Astrocyte (in vitro differentiated cells and primary cell): ENCODE measurements at regions not wholly inside any gene's neighbourhood (a gene's known extent, or its start where the extent isn't known, plus 50 kb on each side); places are given as distances from the start of the nearest gene placed in this dataset.

Experiments
- EZH2 ChIP-seq: IDR thresholded peaks from 2 replicates; pipeline ENCODE4 v1.6.1; 2012; ENCODE audit warnings: mild to moderate bottlenecking, low read length, inconsistent platforms; ENCODE audit not compliant: insufficient read depth
- TF ChIP-seq, protein P1 (sequence below): IDR thresholded peaks from 2 replicates; pipeline ENCODE4 v1.5.1; 2011; ENCODE audit warnings: low read depth, mild to moderate bottlenecking, inconsistent platforms, low read length, moderate library complexity; ENCODE audit not compliant: insufficient read depth

DNA sequence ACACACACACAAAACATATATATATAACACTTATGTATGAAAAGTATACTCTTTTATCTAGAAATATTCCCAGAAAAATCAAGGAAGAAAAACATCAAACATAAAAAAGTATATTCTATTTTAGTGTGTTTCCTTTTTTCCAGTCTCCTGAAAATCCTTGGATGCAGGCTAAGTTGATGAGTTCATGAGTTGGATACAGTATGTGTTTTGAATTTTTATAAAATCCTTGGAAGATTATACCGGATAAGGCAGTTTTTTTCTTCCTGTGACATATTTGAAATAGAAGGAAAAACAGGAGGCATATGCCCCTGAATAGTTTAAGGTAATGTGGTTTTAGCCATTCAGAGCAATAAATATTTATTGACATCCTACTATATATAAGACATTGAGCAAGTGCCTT lies 203.6 kb downstream of the SNX18 start:
- TF ChIP-seq, protein P1, sequence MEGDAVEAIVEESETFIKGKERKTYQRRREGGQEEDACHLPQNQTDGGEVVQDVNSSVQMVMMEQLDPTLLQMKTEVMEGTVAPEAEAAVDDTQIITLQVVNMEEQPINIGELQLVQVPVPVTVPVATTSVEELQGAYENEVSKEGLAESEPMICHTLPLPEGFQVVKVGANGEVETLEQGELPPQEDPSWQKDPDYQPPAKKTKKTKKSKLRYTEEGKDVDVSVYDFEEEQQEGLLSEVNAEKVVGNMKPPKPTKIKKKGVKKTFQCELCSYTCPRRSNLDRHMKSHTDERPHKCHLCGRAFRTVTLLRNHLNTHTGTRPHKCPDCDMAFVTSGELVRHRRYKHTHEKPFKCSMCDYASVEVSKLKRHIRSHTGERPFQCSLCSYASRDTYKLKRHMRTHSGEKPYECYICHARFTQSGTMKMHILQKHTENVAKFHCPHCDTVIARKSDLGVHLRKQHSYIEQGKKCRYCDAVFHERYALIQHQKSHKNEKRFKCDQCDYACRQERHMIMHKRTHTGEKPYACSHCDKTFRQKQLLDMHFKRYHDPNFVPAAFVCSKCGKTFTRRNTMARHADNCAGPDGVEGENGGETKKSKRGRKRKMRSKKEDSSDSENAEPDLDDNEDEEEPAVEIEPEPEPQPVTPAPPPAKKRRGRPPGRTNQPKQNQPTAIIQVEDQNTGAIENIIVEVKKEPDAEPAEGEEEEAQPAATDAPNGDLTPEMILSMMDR = no peak
- TF ChIP-seq EZH2 = no peak
